Gastrocnemius medialis (tissue), 4 donors: ENCODE measurements at regions not wholly inside any gene's neighbourhood (a gene's known extent, or its start where the extent isn't known, plus 50 kb on each side); places are given as distances from the start of the nearest gene placed in this dataset.

Experiments
- POLR2A ChIP-seq, 2 donors: fragments of 450-650 bp; IDR thresholded peaks; one replicate each; pipeline ENCODE4 v1.6.1; 2017; ENCODE audit warnings: antibody characterized with exemption in 2 of 2, mild to moderate bottlenecking in 2 of 2, moderate library complexity in 2 of 2
- TF ChIP-seq, protein P1 (sequence below), 5 experiments: fragments of 450-650 bp in 3 of 5; fragments of 200-600 bp in 2 of 5; sonication (generic) in 2 of 5; IDR thresholded peaks in 4 of 5; conservative IDR thresholded peaks in 1 of 5; 1 replicate in 4 of 5; 2 replicates in 1 of 5; pipeline ENCODE4 v1.5.1; 2016 to 2019; ENCODE audit warnings: antibody characterized with exemption in 5 of 5, mild to moderate bottlenecking in 3 of 5, moderate library complexity in 3 of 5

DNA sequence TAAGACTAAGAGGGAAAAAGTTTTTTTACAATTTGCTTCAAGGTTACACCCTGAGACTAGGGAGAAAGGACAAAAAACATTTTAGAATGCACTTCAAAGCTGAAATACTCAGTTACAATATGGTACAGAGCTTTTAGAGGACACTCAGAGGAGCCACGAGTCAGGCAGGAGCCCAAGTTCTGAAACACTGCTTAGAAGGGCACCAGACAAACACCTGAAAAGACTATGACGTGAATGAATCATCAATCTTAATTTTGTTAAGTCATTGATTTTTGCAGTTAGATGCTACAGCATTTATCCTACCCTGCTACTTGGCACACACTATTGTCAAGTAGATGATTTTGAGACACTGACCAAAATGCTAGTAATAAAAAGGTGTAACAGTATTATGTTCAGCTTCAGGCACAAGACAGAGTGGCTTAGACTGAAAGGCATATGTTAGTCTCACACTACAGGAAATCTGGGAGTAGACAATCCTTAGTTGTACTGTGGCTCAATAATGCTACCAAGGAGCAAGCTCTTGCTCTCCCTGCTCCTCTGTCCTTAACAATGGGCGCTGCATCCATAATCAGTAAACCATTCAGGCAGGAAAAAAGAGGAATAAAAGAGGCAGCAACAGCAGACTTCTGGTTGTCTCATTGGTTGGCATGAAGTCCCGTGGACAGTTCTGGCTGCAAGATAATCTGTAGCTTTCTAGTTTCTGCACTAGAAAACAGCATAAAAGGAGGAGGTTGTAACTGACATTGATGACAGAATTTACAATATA, 151.8 kb downstream of the ABCA8 start:
- TF ChIP-seq, protein P1, sequence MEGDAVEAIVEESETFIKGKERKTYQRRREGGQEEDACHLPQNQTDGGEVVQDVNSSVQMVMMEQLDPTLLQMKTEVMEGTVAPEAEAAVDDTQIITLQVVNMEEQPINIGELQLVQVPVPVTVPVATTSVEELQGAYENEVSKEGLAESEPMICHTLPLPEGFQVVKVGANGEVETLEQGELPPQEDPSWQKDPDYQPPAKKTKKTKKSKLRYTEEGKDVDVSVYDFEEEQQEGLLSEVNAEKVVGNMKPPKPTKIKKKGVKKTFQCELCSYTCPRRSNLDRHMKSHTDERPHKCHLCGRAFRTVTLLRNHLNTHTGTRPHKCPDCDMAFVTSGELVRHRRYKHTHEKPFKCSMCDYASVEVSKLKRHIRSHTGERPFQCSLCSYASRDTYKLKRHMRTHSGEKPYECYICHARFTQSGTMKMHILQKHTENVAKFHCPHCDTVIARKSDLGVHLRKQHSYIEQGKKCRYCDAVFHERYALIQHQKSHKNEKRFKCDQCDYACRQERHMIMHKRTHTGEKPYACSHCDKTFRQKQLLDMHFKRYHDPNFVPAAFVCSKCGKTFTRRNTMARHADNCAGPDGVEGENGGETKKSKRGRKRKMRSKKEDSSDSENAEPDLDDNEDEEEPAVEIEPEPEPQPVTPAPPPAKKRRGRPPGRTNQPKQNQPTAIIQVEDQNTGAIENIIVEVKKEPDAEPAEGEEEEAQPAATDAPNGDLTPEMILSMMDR (IDR thresholded peaks at IDR 0.05 in 4 of 5, conservative IDR thresholded peaks at IDR 0.05 in 1 of 5) = no peak
- TF ChIP-seq POLR2A (IDR thresholded peaks at IDR 0.05) = no peak
